ENCODE measurements at regions not wholly inside any gene's neighbourhood (a gene's known extent, or its start where the extent isn't known, plus 50 kb on each side); places are given as distances from the start of the nearest gene placed in this dataset.
"Not testable (repeated sequence)": the region's sequence is repeated elsewhere in the genome, so short reads cannot be mapped to it uniquely, and the experiment has no call there.

- no peak overlapping the region for H3K27ac Mint-ChIP-seq
- ATAC-seq, result no peak
- H3K4me3 Mint-ChIP-seq, result no peak overlapping the region
- no peak for DNase-seq (ENCODE audit: low spot score in 2 of 2)
- H3K4me1 Mint-ChIP-seq, result peaks cover 6% of the 10 kb centered on the region
- no peaks in the 10 kb centered on the region for H3K36me3 Mint-ChIP-seq
- H3K9me3 Mint-ChIP-seq, result no peaks in the 10 kb centered on the region
Measured at GRCh38 chr20:40875116-40876085, 153.2 kb upstream of the TOP1 start.

- not testable (repeated sequence) for DNase-seq (ENCODE audit: low spot score in 2 of 2); H3K36me3 Mint-ChIP-seq; H3K27ac Mint-ChIP-seq; H3K4me3 Mint-ChIP-seq; ATAC-seq; H3K9me3 Mint-ChIP-seq
- peaks cover 26% of the 10 kb centered on the region for H3K4me1 Mint-ChIP-seq
Measured at GRCh38 chr20:40878099-40878498, 150.5 kb upstream of the TOP1 start.

DNA sequence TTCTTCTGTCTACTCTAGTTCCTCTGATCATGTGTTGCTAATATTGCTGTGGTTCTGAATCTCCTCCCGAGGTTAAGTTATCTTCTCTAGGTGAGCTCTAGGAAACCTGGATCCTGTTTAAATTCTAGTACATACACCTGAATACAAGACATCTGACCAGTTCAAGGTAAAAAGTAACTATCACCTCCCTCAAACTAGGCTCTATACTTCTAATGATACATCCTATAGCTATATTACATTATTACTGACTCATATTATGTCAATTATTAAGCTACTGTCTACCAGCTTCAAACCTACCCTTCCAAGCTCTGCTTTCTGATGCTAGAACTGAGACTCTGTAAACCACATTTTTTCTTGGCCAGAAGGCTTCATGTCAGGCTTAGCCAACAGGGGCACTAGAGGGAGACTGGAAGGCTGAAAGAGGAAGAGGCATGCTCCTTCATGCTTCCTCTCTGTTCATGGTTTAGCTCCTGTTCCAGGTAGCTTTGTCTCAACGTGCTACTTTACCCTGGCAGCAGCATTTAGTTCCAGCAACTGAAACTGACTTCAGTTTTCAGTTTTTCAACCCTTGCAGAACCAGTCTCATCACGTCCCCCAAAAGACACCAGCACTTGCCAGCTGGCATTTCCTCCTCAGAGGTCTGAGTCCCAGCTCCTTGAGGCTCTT lies 148.4 kb upstream of the TOP1 start:
- no peak for DNase-seq (ENCODE audit: low spot score in 2 of 2)
- ATAC-seq, result no peak
- Mint-ChIP-seq H3K4me3 (no peak overlapping the region), H3K9me3 (peaks cover 4% of the 10 kb centered on the region), H3K4me1 (peaks cover 31% of the 10 kb centered on the region), H3K27ac (peak overlapping the region; percentile 5), H3K36me3 (no peaks in the 10 kb centered on the region)

GRCh38 chr20:40880729-40881109 lies 147.9 kb upstream of the TOP1 start:
- no peak for DNase-seq (ENCODE audit: low spot score in 2 of 2)
- no peak for ATAC-seq
- Mint-ChIP-seq H3K4me1 (peaks cover 31% of the 10 kb centered on the region), H3K9me3 (peaks cover 4% of the 10 kb centered on the region), H3K36me3 (no peaks in the 10 kb centered on the region), H3K27ac (peak overlapping the region; percentile 5), H3K4me3 (no peak overlapping the region)

GRCh38 chr20:40882152-40882551 lies 146.5 kb upstream of the TOP1 start:
- Mint-ChIP-seq H3K36me3 (no peaks in the 10 kb centered on the region), H3K4me1 (peaks cover 31% of the 10 kb centered on the region)

GRCh38 chr20:40883097-40883496 lies 145.5 kb upstream of the TOP1 start:
- ATAC-seq (no peak), DNase-seq (ENCODE audit: low spot score in 2 of 2) (no peak)
- Mint-ChIP-seq H3K27ac (peak overlapping the region; percentile 65), H3K36me3 (no peaks in the 10 kb centered on the region), H3K4me1 (peaks cover 31% of the 10 kb centered on the region), H3K9me3 (peaks cover 4% of the 10 kb centered on the region), H3K4me3 (no peak overlapping the region)

More at GRCh38 chr20:40882152-40882551, 146.5 kb upstream of the TOP1 start:
- DNase-seq (ENCODE audit: low spot score in 2 of 2), result no peak
- Mint-ChIP-seq H3K9me3 (peaks cover 4% of the 10 kb centered on the region), H3K4me3 (peak overlapping the region; percentile 10), H3K27ac (peak overlapping the region; percentile 65)
- ATAC-seq, result no peak

DNA sequence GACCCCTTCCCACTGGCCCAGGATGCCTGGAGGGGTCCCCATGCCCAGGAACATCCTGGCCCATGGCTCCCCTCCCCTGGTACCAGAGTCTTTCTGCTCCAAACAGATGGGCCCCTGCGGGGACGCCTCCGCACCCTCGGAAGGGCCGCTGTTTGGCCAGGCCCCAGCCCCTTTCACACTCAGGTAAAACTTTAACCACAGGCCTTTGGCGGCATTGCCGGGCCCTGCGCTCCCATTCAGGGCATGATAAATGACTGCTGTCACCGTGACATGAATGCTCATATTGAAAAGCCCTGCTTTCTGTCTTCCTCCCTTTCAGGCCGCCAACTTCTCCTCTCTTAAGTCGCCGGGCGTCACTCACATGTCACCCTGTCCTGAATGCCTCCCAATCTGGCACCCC lies 141.5 kb upstream of the TOP1 start:
- no peak overlapping the region for H3K4me3 Mint-ChIP-seq
- no peaks in the 10 kb centered on the region for H3K36me3 Mint-ChIP-seq
- no peak for ATAC-seq
- no peak for DNase-seq (ENCODE audit: low spot score in 2 of 2)
- H3K9me3 Mint-ChIP-seq, result no peaks in the 10 kb centered on the region
- H3K4me1 Mint-ChIP-seq, result peaks cover 15% of the 10 kb centered on the region
- no peak overlapping the region for H3K27ac Mint-ChIP-seq

DNA sequence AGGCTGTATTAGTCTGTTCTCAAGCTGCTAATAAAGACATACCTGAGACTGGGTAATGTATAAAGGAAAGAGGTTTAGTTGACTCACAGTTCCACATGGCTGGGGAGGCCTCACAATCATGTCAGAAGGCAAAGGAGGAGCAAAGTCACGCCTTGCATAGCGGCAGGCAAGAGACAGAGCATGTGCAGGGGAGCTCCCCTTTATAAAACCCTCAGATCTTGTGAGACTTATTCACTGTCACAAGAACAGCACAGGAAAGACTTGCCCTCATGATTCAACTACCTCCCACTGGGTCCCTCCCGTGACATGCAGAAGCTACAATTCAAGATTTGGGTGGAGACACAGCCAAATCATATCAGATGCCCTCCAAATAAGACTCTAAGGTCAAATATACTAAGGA lies 139.4 kb upstream of the TOP1 start:
- H3K4me3 Mint-ChIP-seq; DNase-seq (ENCODE audit: low spot score in 2 of 2); H3K9me3 Mint-ChIP-seq; H3K4me1 Mint-ChIP-seq; H3K36me3 Mint-ChIP-seq; ATAC-seq: not testable (repeated sequence)
- H3K27ac Mint-ChIP-seq, result peak overlapping the region; percentile 33

GRCh38 chr20:40890181-40890580 lies 138.4 kb upstream of the TOP1 start:
- Mint-ChIP-seq H3K27ac (no peak overlapping the region), H3K9me3 (no peaks in the 10 kb centered on the region), H3K4me3 (no peak overlapping the region), H3K4me1 (peaks cover 5% of the 10 kb centered on the region), H3K36me3 (no peaks in the 10 kb centered on the region)
- ATAC-seq (no peak), DNase-seq (ENCODE audit: low spot score in 2 of 2) (no peak)

GRCh38 chr20:40890635-40891034 lies 138.0 kb upstream of the TOP1 start:
- no peak overlapping the region for H3K4me3 Mint-ChIP-seq
- no peaks in the 10 kb centered on the region for H3K9me3 Mint-ChIP-seq
- DNase-seq (ENCODE audit: low spot score in 2 of 2) (no peak), ATAC-seq (no peak)
- no peaks in the 10 kb centered on the region for H3K36me3 Mint-ChIP-seq
- no peak overlapping the region for H3K27ac Mint-ChIP-seq
- H3K4me1 Mint-ChIP-seq, result peaks cover 5% of the 10 kb centered on the region

DNA sequence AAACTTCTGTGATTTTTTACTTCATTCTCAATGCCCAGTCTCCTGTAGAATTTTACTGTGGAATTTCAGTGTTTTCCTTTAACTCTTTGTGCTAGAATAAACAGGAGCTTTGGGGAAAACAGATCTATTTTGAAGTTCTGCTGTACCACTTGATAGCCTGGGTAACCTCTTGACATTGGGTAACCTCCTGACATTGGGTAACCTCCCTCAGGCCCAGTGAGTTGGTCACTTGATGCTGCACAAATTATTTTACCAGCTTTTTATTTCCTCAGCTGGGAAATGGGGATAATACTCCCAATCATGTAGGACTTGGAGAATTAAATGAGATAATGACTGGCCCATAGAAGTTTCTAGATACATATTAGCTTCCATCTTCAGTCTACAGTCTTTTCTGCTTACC lies 137.3 kb upstream of the TOP1 start:
- peaks cover 5% of the 10 kb centered on the region for H3K4me1 Mint-ChIP-seq
- H3K9me3 Mint-ChIP-seq, result no peaks in the 10 kb centered on the region
- DNase-seq (ENCODE audit: low spot score in 2 of 2), result no peak
- ATAC-seq, result no peak
- no peak overlapping the region for H3K4me3 Mint-ChIP-seq
- no peaks in the 10 kb centered on the region for H3K36me3 Mint-ChIP-seq
- H3K27ac Mint-ChIP-seq, result no peak overlapping the region

DNA sequence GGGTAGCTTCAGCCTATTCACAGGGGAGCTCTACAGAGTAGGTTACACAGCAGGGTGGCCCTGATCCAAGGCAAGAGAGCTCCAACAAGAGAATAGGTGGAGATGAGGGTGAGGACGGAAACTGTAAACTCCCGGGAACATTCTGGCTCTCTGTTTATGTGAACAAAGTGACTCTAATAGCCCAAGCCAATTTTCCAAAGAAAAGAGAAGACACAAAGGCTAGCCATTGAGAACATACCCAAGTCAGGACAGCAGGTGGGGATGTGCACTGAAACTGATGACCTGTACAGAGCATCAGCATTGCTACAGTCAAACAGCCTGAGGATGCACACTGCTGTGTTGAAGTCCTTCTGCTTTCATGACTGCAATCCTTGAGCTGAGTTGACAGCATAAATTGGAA lies 136.0 kb upstream of the TOP1 start:
- DNase-seq (ENCODE audit: low spot score in 2 of 2) (no peak), ATAC-seq (peak; percentile 43)
- Mint-ChIP-seq H3K4me3 (no peak overlapping the region), H3K27ac (no peak overlapping the region), H3K9me3 (no peaks in the 10 kb centered on the region), H3K4me1 (peaks cover 5% of the 10 kb centered on the region), H3K36me3 (no peaks in the 10 kb centered on the region)

- no peaks in the 10 kb centered on the region for H3K9me3 Mint-ChIP-seq
- H3K36me3 Mint-ChIP-seq, result no peaks in the 10 kb centered on the region
- H3K27ac Mint-ChIP-seq, result no peak overlapping the region
- H3K4me3 Mint-ChIP-seq, result no peak overlapping the region
- DNase-seq (ENCODE audit: low spot score in 2 of 2) (no peak), ATAC-seq (no peak)
- peaks cover 5% of the 10 kb centered on the region for H3K4me1 Mint-ChIP-seq
Measured at GRCh38 chr20:40893610-40894236, 134.9 kb upstream of the TOP1 start.

DNA sequence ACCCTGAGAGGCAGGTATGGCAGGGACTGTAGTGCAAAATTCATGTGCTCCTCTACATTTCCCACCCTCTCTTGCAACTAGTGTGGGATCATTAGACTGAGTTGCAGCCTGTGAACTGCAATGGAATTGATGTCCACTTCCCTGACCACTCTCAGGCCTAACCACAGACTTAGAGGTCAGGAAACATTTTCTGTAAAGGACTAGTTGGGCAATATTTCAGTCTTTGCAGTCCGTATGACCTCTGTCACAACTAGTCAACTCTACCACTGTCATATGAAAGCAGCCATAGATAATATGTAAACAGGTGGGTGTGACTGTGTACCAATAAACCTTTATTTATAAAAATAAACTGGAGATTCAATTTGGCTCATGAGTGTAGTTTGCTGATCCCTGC lies 134.4 kb upstream of the TOP1 start:
- no peaks in the 10 kb centered on the region for H3K9me3 Mint-ChIP-seq
- H3K4me1 Mint-ChIP-seq, result peaks cover 5% of the 10 kb centered on the region
- peak overlapping the region; percentile 51 for H3K27ac Mint-ChIP-seq
- ATAC-seq (no peak), DNase-seq (ENCODE audit: low spot score in 2 of 2) (no peak)
- no peaks in the 10 kb centered on the region for H3K36me3 Mint-ChIP-seq
- H3K4me3 Mint-ChIP-seq, result no peak overlapping the region

- Mint-ChIP-seq H3K36me3 (no peaks in the 10 kb centered on the region), H3K9me3 (no peaks in the 10 kb centered on the region), H3K4me3 (no peak overlapping the region), H3K4me1 (peaks cover 5% of the 10 kb centered on the region), H3K27ac (peak overlapping the region; percentile 51)
- DNase-seq (ENCODE audit: low spot score in 2 of 2), result no peak
- ATAC-seq, result no peak
Measured at GRCh38 chr20:40895182-40895581, 133.4 kb upstream of the TOP1 start.
